ENCODE measurements at regions not wholly inside any gene's neighbourhood (a gene's known extent, or its start where the extent isn't known, plus 50 kb on each side); places are given as distances from the start of the nearest gene placed in this dataset.

DNA sequence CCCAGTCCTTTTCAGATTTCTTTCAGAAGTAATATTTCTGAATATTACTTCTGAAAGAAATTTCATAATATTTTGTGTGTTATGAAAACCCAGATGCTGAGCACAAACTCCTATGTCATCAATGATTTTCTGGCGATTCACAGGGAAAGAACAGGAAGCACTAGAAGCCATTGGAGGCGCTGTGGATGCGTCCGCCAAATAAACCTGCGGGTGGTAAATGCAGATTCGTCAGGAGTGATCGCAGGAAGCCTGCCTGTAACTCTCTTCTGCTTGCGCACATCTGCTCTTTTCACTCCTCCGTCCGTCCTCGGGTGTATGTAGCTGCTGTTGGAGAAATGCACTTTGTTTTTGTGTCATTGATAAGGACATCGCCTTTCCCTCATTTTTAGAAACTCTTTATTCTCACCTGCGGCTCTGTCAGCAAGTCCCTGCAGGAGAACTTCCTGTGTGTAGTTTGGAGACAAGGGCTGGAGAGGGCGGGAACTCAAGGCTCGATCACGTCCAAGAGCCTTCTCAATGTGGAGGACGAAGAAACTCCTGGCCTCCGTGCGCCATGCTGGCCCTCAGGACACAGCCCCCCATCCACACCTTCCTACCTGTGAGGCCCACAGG is 483.8 kb downstream of the GALR1 start:
- TF ChIP-seq, protein P1, sequence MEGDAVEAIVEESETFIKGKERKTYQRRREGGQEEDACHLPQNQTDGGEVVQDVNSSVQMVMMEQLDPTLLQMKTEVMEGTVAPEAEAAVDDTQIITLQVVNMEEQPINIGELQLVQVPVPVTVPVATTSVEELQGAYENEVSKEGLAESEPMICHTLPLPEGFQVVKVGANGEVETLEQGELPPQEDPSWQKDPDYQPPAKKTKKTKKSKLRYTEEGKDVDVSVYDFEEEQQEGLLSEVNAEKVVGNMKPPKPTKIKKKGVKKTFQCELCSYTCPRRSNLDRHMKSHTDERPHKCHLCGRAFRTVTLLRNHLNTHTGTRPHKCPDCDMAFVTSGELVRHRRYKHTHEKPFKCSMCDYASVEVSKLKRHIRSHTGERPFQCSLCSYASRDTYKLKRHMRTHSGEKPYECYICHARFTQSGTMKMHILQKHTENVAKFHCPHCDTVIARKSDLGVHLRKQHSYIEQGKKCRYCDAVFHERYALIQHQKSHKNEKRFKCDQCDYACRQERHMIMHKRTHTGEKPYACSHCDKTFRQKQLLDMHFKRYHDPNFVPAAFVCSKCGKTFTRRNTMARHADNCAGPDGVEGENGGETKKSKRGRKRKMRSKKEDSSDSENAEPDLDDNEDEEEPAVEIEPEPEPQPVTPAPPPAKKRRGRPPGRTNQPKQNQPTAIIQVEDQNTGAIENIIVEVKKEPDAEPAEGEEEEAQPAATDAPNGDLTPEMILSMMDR (conservative IDR thresholded peaks at IDR 0.05; ENCODE audit: low read length) = no peak
- TF ChIP-seq EZH2phosphoT487 (IDR thresholded peaks at IDR 0.05; ENCODE audit: borderline replicate concordance, low read depth, low read length) = no peak
